ENCODE measurements at regions not wholly inside any gene's neighbourhood (a gene's known extent, or its start where the extent isn't known, plus 50 kb on each side); places are given as distances from the start of the nearest gene placed in this dataset.

GRCh38 chrX:115362334-115363095, 73.0 kb downstream of the LUZP4 start:
- no peak overlapping the region for H2AFZ ChIP-seq (ENCODE audit: low read length)
- DNase-seq (ENCODE audit: low read depth in 2 of 2), result peak; percentile 63 to 84
- no peaks in the 10 kb centered on the region for H3K9me3 ChIP-seq (ENCODE audit: control insufficient read depth, insufficient read depth, low read depth, low read length)
- H3K4me1 ChIP-seq (ENCODE audit: control insufficient read depth, extremely low read depth, insufficient read depth, low read length), result no peaks in the 10 kb centered on the region
- H3K4me2 ChIP-seq (ENCODE audit: extremely low read depth, insufficient read depth, low read length), result no peak overlapping the region
- H3K36me3 ChIP-seq (ENCODE audit: control insufficient read depth, insufficient read depth, low read length), result no peaks in the 10 kb centered on the region
- no peaks in the 10 kb centered on the region for H3K79me2 ChIP-seq (ENCODE audit: control insufficient read depth, insufficient read depth, low read length)
- TF ChIP-seq EZH2 (IDR thresholded peaks at IDR 0.05; ENCODE audit: low read length, missing control alignments), result no peak
- TF ChIP-seq CTCF (conservative IDR thresholded peaks at IDR 0.05 in 1 of 2, IDR thresholded peaks at IDR 0.05 in 1 of 2; ENCODE audit: low read depth in 1 of 2, low read length in 2 of 2), result peak in 1 of 2 donors; percentile 45
- H3K27ac ChIP-seq (ENCODE audit: insufficient read depth, low read length), result no peak overlapping the region
- no peaks in the 10 kb centered on the region for H4K20me1 ChIP-seq (ENCODE audit: control insufficient read depth, extremely low read depth, insufficient read depth, low read length)
- H3K9ac ChIP-seq (ENCODE audit: insufficient read depth, low read length), result no peak overlapping the region
- H3K27me3 ChIP-seq (ENCODE audit: control insufficient read depth, insufficient read depth, low read length), result no peaks in the 10 kb centered on the region
- H3K4me3 ChIP-seq (replicated peaks in 1 of 4; ENCODE audit: control extremely low read depth in 1 of 4, insufficient read depth in 1 of 4, low read depth in 3 of 4, low read length in 4 of 4), result no peak overlapping the region

GRCh38 chrX:115363372-115363771, 73.9 kb downstream of the LUZP4 start:
- H3K4me2 ChIP-seq (ENCODE audit: extremely low read depth, insufficient read depth, low read length), result no peak overlapping the region
- no peak overlapping the region for H3K27ac ChIP-seq (ENCODE audit: insufficient read depth, low read length)
- no peaks in the 10 kb centered on the region for H3K4me1 ChIP-seq (ENCODE audit: control insufficient read depth, extremely low read depth, insufficient read depth, low read length)
- no peak overlapping the region for H2AFZ ChIP-seq (ENCODE audit: low read length)
- no peak for DNase-seq (ENCODE audit: low read depth in 2 of 2)
- no peaks in the 10 kb centered on the region for H3K27me3 ChIP-seq (ENCODE audit: control insufficient read depth, insufficient read depth, low read length)
- H4K20me1 ChIP-seq (ENCODE audit: control insufficient read depth, extremely low read depth, insufficient read depth, low read length), result no peaks in the 10 kb centered on the region
- H3K79me2 ChIP-seq (ENCODE audit: control insufficient read depth, insufficient read depth, low read length), result no peaks in the 10 kb centered on the region
- no peaks in the 10 kb centered on the region for H3K9me3 ChIP-seq (ENCODE audit: control insufficient read depth, insufficient read depth, low read depth, low read length)
- no peak overlapping the region for H3K4me3 ChIP-seq (replicated peaks in 1 of 4; ENCODE audit: control extremely low read depth in 1 of 4, insufficient read depth in 1 of 4, low read depth in 3 of 4, low read length in 4 of 4)
- no peak for TF ChIP-seq EZH2 (IDR thresholded peaks at IDR 0.05; ENCODE audit: low read length, missing control alignments)
- no peak for TF ChIP-seq CTCF (conservative IDR thresholded peaks at IDR 0.05 in 1 of 2, IDR thresholded peaks at IDR 0.05 in 1 of 2; ENCODE audit: low read depth in 1 of 2, low read length in 2 of 2)
- no peaks in the 10 kb centered on the region for H3K36me3 ChIP-seq (ENCODE audit: control insufficient read depth, insufficient read depth, low read length)
- H3K9ac ChIP-seq (ENCODE audit: insufficient read depth, low read length), result no peak overlapping the region

GRCh38 chrX:115363897-115364296, 74.4 kb downstream of the LUZP4 start:
- no peak for TF ChIP-seq CTCF (conservative IDR thresholded peaks at IDR 0.05 in 1 of 2, IDR thresholded peaks at IDR 0.05 in 1 of 2; ENCODE audit: low read depth in 1 of 2, low read length in 2 of 2)
- Histone ChIP-seq H3K27me3 (ENCODE audit: control insufficient read depth, insufficient read depth, low read length) (no peaks in the 10 kb centered on the region), H3K27ac (ENCODE audit: insufficient read depth, low read length) (no peak overlapping the region), H3K9me3 (ENCODE audit: control insufficient read depth, insufficient read depth, low read depth, low read length) (no peaks in the 10 kb centered on the region), H3K4me2 (ENCODE audit: extremely low read depth, insufficient read depth, low read length) (no peak overlapping the region), H3K9ac (ENCODE audit: insufficient read depth, low read length) (no peak overlapping the region), H4K20me1 (ENCODE audit: control insufficient read depth, extremely low read depth, insufficient read depth, low read length) (no peaks in the 10 kb centered on the region), H3K4me3 (replicated peaks in 1 of 4; ENCODE audit: control extremely low read depth in 1 of 4, insufficient read depth in 1 of 4, low read depth in 3 of 4, low read length in 4 of 4) (no peak overlapping the region), H3K79me2 (ENCODE audit: control insufficient read depth, insufficient read depth, low read length) (no peaks in the 10 kb centered on the region), H3K4me1 (ENCODE audit: control insufficient read depth, extremely low read depth, insufficient read depth, low read length) (no peaks in the 10 kb centered on the region), H3K36me3 (ENCODE audit: control insufficient read depth, insufficient read depth, low read length) (no peaks in the 10 kb centered on the region), H2AFZ (ENCODE audit: low read length) (no peak overlapping the region)
- no peak for DNase-seq (ENCODE audit: low read depth in 2 of 2)
